Right kidney (tissue), 1 donor: ENCODE measurements at regions not wholly inside any gene's neighbourhood (a gene's known extent, or its start where the extent isn't known, plus 50 kb on each side); places are given as distances from the start of the nearest gene placed in this dataset.
"Not testable (repeated sequence)": the region's sequence is repeated elsewhere in the genome, so short reads cannot be mapped to it uniquely, and the experiment has no call there.

ENCODE experiments used
- DNase-seq: peaks from one replicate; pipeline ENCODE4 v3.0.0-alpha.2; 2016

GRCh38 chr9:102506406-102506805 lies 488.7 kb upstream of the CYLC2 start:
- peak; percentile 19 for DNase-seq

DNA sequence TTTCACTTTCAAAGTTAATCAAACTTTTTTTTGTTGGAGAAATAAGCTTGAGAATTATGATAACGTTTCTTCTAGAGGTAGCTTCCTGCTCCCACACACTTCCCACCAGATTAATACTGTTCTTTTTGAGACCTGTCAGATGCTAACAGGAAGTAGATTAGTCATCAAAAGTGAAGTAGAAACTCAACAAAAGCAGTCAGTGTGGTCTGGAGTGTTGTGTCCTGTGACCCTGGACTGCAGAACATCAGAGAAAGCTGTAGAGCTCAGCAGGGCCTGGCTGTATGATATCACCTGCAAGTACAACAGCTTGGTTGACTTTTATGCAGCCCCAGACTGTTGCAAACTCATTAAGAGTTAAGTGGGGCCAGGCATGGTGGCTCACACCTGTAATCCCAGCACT lies 495.7 kb upstream of the CYLC2 start:
- no peak for DNase-seq

GRCh38 chr9:102497709-102498108 lies 497.4 kb upstream of the CYLC2 start:
- no peak for DNase-seq

DNA sequence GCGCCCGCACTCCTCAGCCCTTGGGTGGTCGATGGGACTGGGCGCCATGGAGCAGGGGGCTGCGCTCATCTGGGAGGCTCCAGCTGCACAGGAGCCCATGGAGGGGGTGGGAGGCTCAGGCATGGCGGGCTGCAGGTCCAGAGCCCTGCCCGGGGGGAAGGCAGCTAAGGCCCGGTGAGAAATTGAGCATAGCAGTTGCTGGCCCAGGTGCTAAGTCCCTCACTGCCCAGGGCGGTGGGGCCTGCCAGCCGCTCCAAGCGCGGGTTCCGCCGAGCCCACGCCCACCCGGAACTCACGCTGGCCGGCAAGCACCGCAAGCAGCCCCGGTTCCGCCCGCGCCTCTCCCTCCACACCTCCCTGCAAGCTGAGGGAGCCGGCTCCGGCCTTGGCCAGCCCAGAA lies 508.2 kb upstream of the CYLC2 start:
- not testable (repeated sequence) for DNase-seq

GRCh38 chr9:102483651-102484050 lies 511.5 kb upstream of the CYLC2 start:
- no peak for DNase-seq

DNA sequence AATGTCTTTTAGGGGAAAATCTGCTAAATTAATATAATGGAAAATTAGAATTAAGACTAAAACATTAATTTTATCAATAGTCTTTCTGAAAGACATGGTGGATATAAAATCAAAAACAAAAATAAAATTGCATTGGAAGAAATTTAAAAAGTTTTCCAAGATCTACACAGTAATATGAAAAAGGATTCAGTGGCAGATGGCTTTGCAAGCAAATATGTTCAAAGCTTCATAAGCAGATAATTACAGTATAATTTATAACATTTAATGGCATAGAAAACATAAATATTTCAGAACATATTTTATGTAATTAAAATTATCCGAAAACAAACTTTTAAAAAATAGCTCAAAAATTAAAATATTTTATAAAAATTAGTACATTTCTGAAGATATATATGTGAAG lies 512.4 kb upstream of the CYLC2 start:
- DNase-seq = no peak

- DNase-seq = no peak
These were observed 515.9 kb upstream of the CYLC2 start for GRCh38 chr9:102479191-102479590.

GRCh38 chr9:102474357-102474756 lies 520.8 kb upstream of the CYLC2 start:
- DNase-seq = no peak

- not testable (repeated sequence) for DNase-seq
These were observed 525.7 kb upstream of the CYLC2 start for GRCh38 chr9:102469430-102469829.

GRCh38 chr9:102461156-102461819 lies 533.8 kb upstream of the CYLC2 start:
- no peak for DNase-seq

GRCh38 chr9:102459828-102460227 lies 535.3 kb upstream of the CYLC2 start:
- no peak for DNase-seq

- no peak for DNase-seq
These were observed 538.6 kb upstream of the CYLC2 start for GRCh38 chr9:102456562-102456961.

DNA sequence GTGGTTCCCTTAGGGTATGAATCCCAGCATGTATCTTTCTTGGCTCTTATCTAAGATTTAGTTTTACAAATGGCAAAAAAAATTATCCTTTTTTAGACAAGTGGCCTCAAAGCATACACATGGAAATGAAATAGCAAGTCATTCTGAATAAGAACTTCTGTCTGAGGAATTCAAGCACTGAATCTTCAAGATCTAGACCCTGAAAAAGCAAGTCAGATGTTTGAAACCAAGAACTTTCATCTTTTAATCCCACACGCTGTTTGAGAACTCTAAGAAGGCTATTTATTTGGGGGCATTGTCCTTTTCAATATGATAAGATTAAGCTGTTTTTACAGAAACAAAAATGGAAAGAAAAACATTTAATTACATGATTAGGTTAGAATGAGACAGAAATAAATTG lies 549.2 kb upstream of the CYLC2 start:
- DNase-seq = no peak

- DNase-seq = no peak
These were observed 549.9 kb upstream of the CYLC2 start for GRCh38 chr9:102445181-102445747.

GRCh38 chr9:102439583-102439982 lies 555.5 kb upstream of the CYLC2 start:
- no peak for DNase-seq

- not testable (repeated sequence) for DNase-seq
These were observed 558.5 kb upstream of the CYLC2 start for GRCh38 chr9:102436599-102436998.

- DNase-seq = no peak
These were observed 559.7 kb upstream of the CYLC2 start for GRCh38 chr9:102435427-102435826.

DNA sequence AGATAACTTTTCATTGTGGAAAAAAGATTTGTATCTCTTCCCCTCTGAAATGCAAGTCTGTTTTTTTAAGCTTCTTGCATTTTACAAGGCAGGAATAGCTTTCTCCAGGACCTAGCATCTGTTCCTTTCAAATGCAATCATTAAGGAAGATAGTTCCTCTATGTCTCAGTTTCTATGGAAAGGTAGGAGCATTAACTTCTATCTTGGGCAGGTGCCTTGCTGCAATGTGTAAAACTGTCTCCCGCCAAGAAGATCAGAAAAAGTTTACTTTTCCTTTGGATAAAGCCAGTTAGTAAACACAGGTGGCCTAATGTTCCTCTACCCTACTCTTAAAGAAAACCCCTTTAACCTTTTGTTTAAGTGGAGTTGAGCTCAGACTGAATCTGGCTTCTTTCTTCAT lies 560.6 kb upstream of the CYLC2 start:
- DNase-seq = no peak

DNA sequence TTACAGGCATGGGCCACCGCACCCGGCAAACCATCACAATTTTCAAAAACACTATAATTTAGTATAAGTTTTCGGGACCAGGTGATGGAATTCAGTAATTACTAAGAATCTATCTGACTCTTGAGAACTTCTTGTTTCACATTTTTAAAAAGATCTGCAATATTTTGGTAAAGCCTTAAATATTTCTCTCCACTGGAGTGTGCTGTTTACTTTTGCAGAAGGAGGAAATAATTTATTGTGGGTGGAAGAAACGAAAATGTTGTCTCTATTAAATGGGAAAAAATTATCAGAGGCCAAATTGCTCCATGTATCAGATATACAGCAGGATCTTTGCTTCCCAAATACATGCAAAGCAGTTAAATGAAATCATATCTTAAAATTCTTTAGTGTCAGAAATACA lies 566.8 kb upstream of the CYLC2 start:
- DNase-seq = no peak

- DNase-seq = not testable (repeated sequence)
These were observed 578.9 kb upstream of the CYLC2 start for GRCh38 chr9:102416251-102416650.

DNA sequence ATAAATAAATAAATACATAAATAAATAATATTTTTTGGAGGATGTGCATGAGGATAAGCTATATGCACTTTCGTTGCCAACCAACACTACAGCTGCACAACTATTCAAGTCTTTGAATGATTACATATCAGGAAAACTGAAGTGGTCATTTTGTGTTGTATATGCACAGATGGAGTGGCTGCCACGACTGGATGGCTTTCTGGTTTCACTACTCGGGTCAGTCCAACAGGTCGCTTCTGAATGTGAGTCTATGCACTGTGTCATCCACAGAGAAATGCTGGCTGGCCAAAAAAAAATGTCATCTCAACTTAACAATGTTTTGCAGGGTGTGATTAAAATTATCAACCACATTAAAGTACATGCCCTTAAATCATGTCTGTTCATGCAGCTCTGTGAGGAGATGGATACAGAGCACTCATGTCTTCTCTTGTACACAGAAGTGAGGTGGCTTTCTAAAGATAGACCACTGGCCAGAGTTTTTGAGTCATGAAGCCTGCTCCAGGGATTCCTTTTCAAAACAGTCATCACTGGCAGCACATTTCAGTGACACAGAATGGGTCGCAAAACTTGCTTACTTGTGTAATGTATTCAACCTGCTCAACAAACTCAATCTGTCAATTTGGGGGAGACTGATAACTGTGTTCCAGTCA lies 589.8 kb upstream of the CYLC2 start:
- DNase-seq = no peak

GRCh38 chr9:102403514-102403913 lies 591.6 kb upstream of the CYLC2 start:
- no peak for DNase-seq

DNA sequence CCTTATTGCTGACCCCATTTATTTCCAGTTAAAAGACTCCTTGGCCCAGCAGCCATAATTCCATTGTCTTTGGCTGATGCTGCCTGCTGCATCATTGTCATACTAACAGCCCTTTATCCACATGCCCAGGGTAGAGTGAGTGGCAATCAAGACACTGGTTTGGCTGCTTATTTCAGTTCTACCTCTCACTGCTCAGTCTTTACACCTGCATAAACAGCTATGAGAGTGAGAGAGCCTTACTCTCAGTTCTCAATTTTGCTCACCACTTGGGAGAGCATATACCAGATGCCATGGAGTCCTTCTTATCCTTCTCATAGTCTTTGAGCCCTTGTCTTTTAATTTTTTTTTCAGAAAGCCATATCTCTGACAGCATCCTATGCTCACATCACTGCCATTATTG lies 596.9 kb upstream of the CYLC2 start:
- no peak for DNase-seq

DNA sequence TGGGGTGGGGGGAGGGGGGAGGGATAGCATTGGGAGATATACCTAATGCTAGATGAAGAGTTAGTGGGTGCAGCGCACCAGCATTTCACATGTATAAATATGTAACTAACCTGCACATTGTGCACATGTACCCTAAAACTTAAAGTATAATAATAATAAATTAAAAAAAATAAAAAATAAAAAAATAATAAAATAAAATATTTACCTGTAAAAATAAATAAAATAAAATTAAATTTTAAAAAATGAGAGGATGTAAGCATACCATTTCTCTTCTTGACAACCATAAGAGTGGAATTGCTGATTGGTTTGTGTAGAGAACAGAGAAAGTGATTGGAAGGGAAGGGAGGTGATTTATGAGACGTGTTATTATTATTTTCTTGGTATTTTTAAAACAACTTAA lies 609.5 kb upstream of the CYLC2 start:
- not testable (repeated sequence) for DNase-seq
